Endothelial cell of umbilical vein (primary cell): ENCODE measurements at regions not wholly inside any gene's neighbourhood (a gene's known extent, or its start where the extent isn't known, plus 50 kb on each side); places are given as distances from the start of the nearest gene placed in this dataset.

Experiments used
- BruUV-seq: library from RNA; stranded (reverse); fragments of 400-500 nt; replicated peaks from 2 replicates; lab custom pipeline; 2021; lab: Mats Ljungman, UMichigan
- CTCF ChIA-PET: fragments of 300-600, 350-600 bp; sonication (Branson Sonifier 250); formaldehyde crosslinking; loops from one replicate; lab custom pipeline; 2021; ENCODE audit warnings: antibody characterized with exemption, inconsistent platforms; lab: Charles Lee
- POLR2A ChIA-PET: fragments of 300-600, 350-600 bp; sonication (Branson Sonifier 250); formaldehyde crosslinking; loops from one replicate; lab custom pipeline; 2021; ENCODE audit warnings: antibody characterized with exemption, inconsistent platforms; lab: Charles Lee
- DNase-seq: peaks from one replicate; pipeline ENCODE4 v3.0.0-alpha.2; 2011; ENCODE audit warnings: low read depth, low spot score
- FAIRE-seq: peaks from 2 replicates; lab custom pipeline; 2011; peaks lifted over from hg19 to GRCh38; lab: Jason Lieb, UNC
- H2AFZ ChIP-seq: 2 replicates; pipeline ENCODE4 v1.6.0; 2012; ENCODE audit warnings: low read depth, low read length, control low read depth, inconsistent platforms
- H3K27ac ChIP-seq: 2 replicates; pipeline ENCODE4 v1.5.1; 2011; ENCODE audit warnings: low read depth, mild to moderate bottlenecking, control low read depth, low read length, moderate library complexity; ENCODE audit not compliant: insufficient read depth
- H3K27me3 ChIP-seq, 2 experiments: 2 replicates each; pipeline versions ENCODE4 v1.6.0 to v1.6.1; 2011; ENCODE audit warnings: low read length in 2 of 2, mixed read lengths in 1 of 2; ENCODE audit not compliant: control insufficient read depth in 2 of 2, insufficient read depth in 2 of 2
- H3K36me3 ChIP-seq, 2 experiments: 2 replicates in 1 of 2; 3 replicates in 1 of 2; pipeline ENCODE4 v1.5.1; 2011; ENCODE audit warnings: low read length in 2 of 2, mild to moderate bottlenecking in 1 of 2, moderate library complexity in 1 of 2; ENCODE audit not compliant: control insufficient read depth in 2 of 2, insufficient read depth in 2 of 2; ENCODE audit errors: extremely low read depth in 1 of 2
- H3K4me1 ChIP-seq: 3 replicates; pipeline ENCODE4 v1.5.1; 2011; ENCODE audit warnings: mild to moderate bottlenecking, low read length; ENCODE audit not compliant: control insufficient read depth, insufficient read depth; ENCODE audit errors: extremely low read depth
- H3K4me2 ChIP-seq: 2 replicates; pipeline ENCODE4 v1.6.1; 2011; ENCODE audit warnings: low read length, control low read depth, mixed read lengths; ENCODE audit not compliant: insufficient read depth
- H3K4me3 ChIP-seq, 3 experiments: fragments of 200-600 bp in 1 of 3; sonication (generic), shearing (Covaris generic) in 1 of 3; replicated peaks in 1 of 3; 2 replicates each; pipeline ENCODE4 v1.5.1; 2011 to 2016; ENCODE audit warnings: control low read depth in 3 of 3, low read length in 3 of 3, mild to moderate bottlenecking in 2 of 3, inconsistent platforms in 1 of 3, low read depth in 1 of 3, moderate library complexity in 1 of 3; ENCODE audit not compliant: insufficient read depth in 1 of 3
- H3K79me2 ChIP-seq: 2 replicates; pipeline ENCODE4 v1.6.0; 2012; ENCODE audit warnings: low read length, inconsistent platforms; ENCODE audit not compliant: control insufficient read depth, insufficient read depth
- H3K9ac ChIP-seq: replicated peaks from 2 replicates; pipeline ENCODE3; 2011; ENCODE audit warnings: low read length, control low read depth; ENCODE audit not compliant: insufficient read depth; ENCODE audit errors: extremely low read depth
- H3K9me1 ChIP-seq: replicated peaks from 3 replicates; pipeline ENCODE4 v1.6.0; 2011; ENCODE audit warnings: mild to moderate bottlenecking, low read length; ENCODE audit not compliant: control insufficient read depth, insufficient read depth; ENCODE audit errors: extremely low read depth
- H3K9me3 ChIP-seq: replicated peaks from 2 replicates; pipeline ENCODE4 v1.5.1; 2012; ENCODE audit warnings: low read length, inconsistent platforms; ENCODE audit not compliant: control insufficient read depth, insufficient read depth
- H4K20me1 ChIP-seq: replicated peaks from 2 replicates; pipeline ENCODE3; 2011; ENCODE audit warnings: mild to moderate bottlenecking, low read length; ENCODE audit not compliant: control insufficient read depth, insufficient read depth; ENCODE audit errors: extremely low read depth
- CTCF ChIP-seq, 2 donors: IDR thresholded peaks; 1 replicate in 1 of 2; 2 replicates in 1 of 2; pipeline ENCODE4 v1.5.1; 2011; ENCODE audit warnings: low read length in 2 of 2, mild to moderate bottlenecking in 2 of 2, moderate library complexity in 2 of 2, control low read depth in 1 of 2, inconsistent platforms in 1 of 2, low read depth in 1 of 2; ENCODE audit not compliant: insufficient read depth in 1 of 2; ENCODE audit errors: extremely low read depth in 1 of 2
- EZH2 ChIP-seq: IDR thresholded peaks from 2 replicates; pipeline ENCODE4 v1.6.1; 2012; ENCODE audit warnings: borderline replicate concordance, low read depth, mild to moderate bottlenecking, moderate library complexity, low read length, inconsistent platforms; ENCODE audit not compliant: severe bottlenecking
- FOS ChIP-seq: IDR thresholded peaks from 2 replicates; pipeline ENCODE4 v1.6.1; 2011; ENCODE audit warnings: mild to moderate bottlenecking, low read length, moderate library complexity, borderline replicate concordance; ENCODE audit not compliant: insufficient read depth
- GATA2 ChIP-seq: IDR thresholded peaks from 2 replicates; pipeline ENCODE4 v1.7.0; 2011; ENCODE audit warnings: low read depth, mild to moderate bottlenecking, moderate library complexity, mixed read lengths, low read length; ENCODE audit not compliant: insufficient read length, insufficient read depth
- JUN ChIP-seq: IDR thresholded peaks from 2 replicates; pipeline ENCODE4 v1.6.1; 2011; ENCODE audit warnings: borderline replicate concordance, low read depth; ENCODE audit not compliant: insufficient read length, insufficient read depth
- MAX ChIP-seq: IDR thresholded peaks from 2 replicates; pipeline ENCODE4 v1.6.1; 2011; ENCODE audit not compliant: insufficient read depth, insufficient read length
- MYC ChIP-seq: IDR thresholded peaks from one replicate; pipeline ENCODE4 v1.6.1; 2011; ENCODE audit warnings: mild to moderate bottlenecking, low read depth, low read length
- POLR2A ChIP-seq: IDR thresholded peaks from 2 replicates; pipeline ENCODE4 v1.6.1; 2012; ENCODE audit warnings: low read depth, mild to moderate bottlenecking, control low read depth, low read length
- POLR2AphosphoS5 ChIP-seq: IDR thresholded peaks from 2 replicates; pipeline ENCODE4 v1.6.1; 2012; ENCODE audit warnings: low read depth, mild to moderate bottlenecking, control low read depth, low read length, moderate library complexity; ENCODE audit not compliant: insufficient read depth
- dilution Hi-C: fragments of 300-500 bp; cut with MboI; formaldehyde crosslinking; loops from one replicate; pipeline ENCODE4 v1.15.0; 2019; ENCODE audit warnings: low sequenced_read_pairs; ENCODE audit not compliant: extremely low pct_ligation_motif_present
- intact Hi-C: fragments of 100-400 bp; cut with micrococcal nuclease; formaldehyde crosslinking; loops from one replicate; pipeline ENCODE4 v1.10.0; 2022

GRCh38 chr20:17888044-17888443 lies 80.5 kb downstream of the SNX5 start:
- dilution Hi-C loops (no loop called here), intact Hi-C loops (no loop called here)
- FAIRE-seq = no peak

More at GRCh38 chr20:17888044-17888443, 80.5 kb downstream of the SNX5 start:
- no peak for DNase-seq
- Histone ChIP-seq H3K27me3 (no peaks in the 10 kb centered on the region), H3K27ac (no peak overlapping the region), H3K4me2 (no peak overlapping the region), H3K79me2 (no peaks in the 10 kb centered on the region), H3K9me3 (no peaks in the 10 kb centered on the region), H4K20me1 (no peaks in the 10 kb centered on the region), H3K36me3 (no peaks in the 10 kb centered on the region), H2AFZ (no peak overlapping the region), H3K9me1 (no peaks in the 10 kb centered on the region), H3K4me3 (no peak overlapping the region), H3K9ac (no peak overlapping the region), H3K4me1 (peaks cover 5% of the 10 kb centered on the region)
- CTCF ChIA-PET = no interaction called here
- POLR2A ChIA-PET = no interaction called here
- no peak for TF ChIP-seq POLR2A
- TF ChIP-seq MYC = no peak
- TF ChIP-seq MAX = no peak
- TF ChIP-seq GATA2 = no peak
- no peak for TF ChIP-seq EZH2
- TF ChIP-seq POLR2AphosphoS5 = no peak
- no peak for TF ChIP-seq CTCF (IDR thresholded peaks at IDR 0.05; ENCODE audit: extremely low read depth in 1 of 2, insufficient read depth in 1 of 2, low read depth in 1 of 2, low read length in 2 of 2)
- TF ChIP-seq FOS = no peak
- no peak for TF ChIP-seq JUN
- BruUV-seq = no TSS peak
